Amniotic epithelial cell (primary cell): ENCODE measurements at regions not wholly inside any gene's neighbourhood (a gene's known extent, or its start where the extent isn't known, plus 50 kb on each side); places are given as distances from the start of the nearest gene placed in this dataset.
A peak's percentile ranks its signal among the peaks of the same experiment; 100 is the strongest.
"Not testable (repeated sequence)": the region's sequence is repeated elsewhere in the genome, so short reads cannot be mapped to it uniquely, and the experiment has no call there.

ENCODE experiments used
- DNase-seq: peaks from one replicate; pipeline ENCODE4 v3.0.0-alpha.2; 2010; ENCODE audit warnings: low read depth

GRCh38 chr9:108277216-108277615, 578.6 kb downstream of the ACTL7B start:
- no peak for DNase-seq

- DNase-seq, result no peak
Measured at GRCh38 chr9:108275906-108276305, 579.9 kb downstream of the ACTL7B start.

- no peak for DNase-seq
Measured at GRCh38 chr9:108274971-108275370, 580.8 kb downstream of the ACTL7B start.

GRCh38 chr9:108273988-108274387, 581.8 kb downstream of the ACTL7B start:
- DNase-seq, result no peak

GRCh38 chr9:108272349-108272899, 583.4 kb downstream of the ACTL7B start:
- DNase-seq, result peak; percentile 38

- DNase-seq, result peak; percentile 43
Measured at GRCh38 chr9:108271646-108272348, 584.0 kb downstream of the ACTL7B start.

GRCh38 chr9:108271236-108271635, 584.5 kb downstream of the ACTL7B start:
- DNase-seq, result no peak

GRCh38 chr9:108270561-108270960, 585.2 kb downstream of the ACTL7B start:
- no peak for DNase-seq

- peak; percentile 35 for DNase-seq
Measured at GRCh38 chr9:108270051-108270450, 585.7 kb downstream of the ACTL7B start.

- no peak for DNase-seq
Measured at GRCh38 chr9:108269371-108269770, 586.4 kb downstream of the ACTL7B start.

GRCh38 chr9:108265065-108265464, 590.7 kb downstream of the ACTL7B start:
- no peak for DNase-seq

GRCh38 chr9:108264093-108264492, 591.7 kb downstream of the ACTL7B start:
- DNase-seq, result no peak

GRCh38 chr9:108262836-108263235, 593.0 kb downstream of the ACTL7B start:
- DNase-seq, result no peak

GRCh38 chr9:108259917-108260675, 595.7 kb downstream of the ACTL7B start:
- no peak for DNase-seq

GRCh38 chr9:108258640-108259039, 597.1 kb downstream of the ACTL7B start:
- DNase-seq, result no peak

GRCh38 chr9:108257382-108257781, 598.4 kb downstream of the ACTL7B start:
- DNase-seq, result no peak

- DNase-seq, result no peak
Measured at GRCh38 chr9:108254236-108254635, 601.5 kb downstream of the ACTL7B start.

GRCh38 chr9:108247391-108247790, 608.4 kb downstream of the ACTL7B start:
- not testable (repeated sequence) for DNase-seq

- DNase-seq, result no peak
Measured at GRCh38 chr9:108245901-108246300, 609.9 kb downstream of the ACTL7B start.

- DNase-seq, result no peak
Measured at GRCh38 chr9:108245331-108245730, 610.5 kb downstream of the ACTL7B start.

GRCh38 chr9:108244686-108245085, 611.1 kb downstream of the ACTL7B start:
- DNase-seq, result no peak

GRCh38 chr9:108241384-108242073, 614.3 kb downstream of the ACTL7B start:
- DNase-seq, result peak; percentile 6
